SK-N-MC (cell line): ENCODE measurements at regions not wholly inside any gene's neighbourhood (a gene's known extent, or its start where the extent isn't known, plus 50 kb on each side); places are given as distances from the start of the nearest gene placed in this dataset.
"Not testable (repeated sequence)": the region's sequence is repeated elsewhere in the genome, so short reads cannot be mapped to it uniquely, and the experiment has no call there.

ENCODE experiments used
- DNase-seq: peaks from one replicate; pipeline ENCODE4 v3.0.0-alpha.2; 2011; ENCODE audit warnings: low read depth, low spot score
- H3K27ac ChIP-seq: fragments of 200-600 bp; sonication (generic); 2 replicates; pipeline ENCODE4 v1.5.1; 2016; ENCODE audit warnings: mixed run types
- H3K36me3 ChIP-seq: fragments of 200-600 bp; sonication (generic); 2 replicates; pipeline ENCODE4 v1.6.1; 2017; ENCODE audit warnings: antibody characterized with exemption, low read length, mixed read lengths; ENCODE audit not compliant: insufficient read depth
- H3K4me3 ChIP-seq: fragments of 200-600 bp; sonication (generic); 2 replicates; pipeline ENCODE4 v1.5.1; 2016
- H3K9ac ChIP-seq: fragments of 200-600 bp; sonication (generic); 2 replicates; pipeline ENCODE4 v1.8.0; 2017; ENCODE audit warnings: mixed run types, mixed read lengths; ENCODE audit not compliant: insufficient read length
- H3K9me3 ChIP-seq: fragments of 200-600 bp; sonication (generic); 2 replicates; pipeline ENCODE4 v1.6.1; 2017; ENCODE audit warnings: low read depth, mild to moderate bottlenecking, antibody characterized with exemption, low read length, moderate library complexity, mixed read lengths
- EZH2 ChIP-seq: fragments of 200-600 bp; sonication (generic); IDR thresholded peaks from one replicate; pipeline ENCODE4 v1.6.1; 2017; ENCODE audit warnings: antibody characterized with exemption
- FOXP2 ChIP-seq: optimal IDR thresholded peaks from 2 replicates; pipeline ENCODE3; 2011; ENCODE audit warnings: mild to moderate bottlenecking, moderate library complexity; ENCODE audit not compliant: insufficient read depth; ENCODE audit errors: extremely low read length, control extremely low read depth
- POLR2AphosphoS5 ChIP-seq: IDR thresholded peaks from 2 replicates; pipeline ENCODE4 v1.6.1; 2012; ENCODE audit warnings: mild to moderate bottlenecking, low read depth, low read length, borderline replicate concordance

GRCh38 chr2:111246620-111247061 lies 125.9 kb downstream of the BCL2L11 start:
- no peak for TF ChIP-seq EZH2
- no peak for TF ChIP-seq POLR2AphosphoS5
- TF ChIP-seq FOXP2 = no peak
- no peak overlapping the region for H3K4me3 ChIP-seq
- no peak overlapping the region for H3K27ac ChIP-seq
- H3K9me3 ChIP-seq = no peaks in the 10 kb centered on the region
- no peak for DNase-seq
- no peak overlapping the region for H3K9ac ChIP-seq
- H3K36me3 ChIP-seq = no peaks in the 10 kb centered on the region

- no peak for TF ChIP-seq POLR2AphosphoS5
- TF ChIP-seq EZH2 = no peak
- no peak for TF ChIP-seq FOXP2
- Histone ChIP-seq H3K36me3 (no peaks in the 10 kb centered on the region), H3K4me3 (no peak overlapping the region), H3K9ac (no peak overlapping the region), H3K9me3 (no peaks in the 10 kb centered on the region), H3K27ac (no peak overlapping the region)
- no peak for DNase-seq
Observed at GRCh38 chr2:111247491-111247890, 126.8 kb downstream of the BCL2L11 start.

GRCh38 chr2:111249806-111250205 lies 129.1 kb downstream of the BCL2L11 start:
- DNase-seq = no peak
- Histone ChIP-seq H3K9ac (no peak overlapping the region), H3K9me3 (no peaks in the 10 kb centered on the region), H3K4me3 (no peak overlapping the region), H3K27ac (no peak overlapping the region), H3K36me3 (no peaks in the 10 kb centered on the region)
- TF ChIP-seq POLR2AphosphoS5 (no peak), FOXP2 (no peak), EZH2 (no peak)

- Histone ChIP-seq H3K36me3 (no peaks in the 10 kb centered on the region), H3K9me3 (no peaks in the 10 kb centered on the region), H3K4me3 (no peak overlapping the region), H3K9ac (no peak overlapping the region), H3K27ac (no peak overlapping the region)
- DNase-seq = no peak
- TF ChIP-seq POLR2AphosphoS5 (no peak), EZH2 (no peak), FOXP2 (no peak)
Observed at GRCh38 chr2:111250448-111251030, 129.8 kb downstream of the BCL2L11 start.

GRCh38 chr2:111251711-111252110 lies 131.0 kb downstream of the BCL2L11 start:
- H3K27ac ChIP-seq = no peak overlapping the region
- H3K9me3 ChIP-seq = no peaks in the 10 kb centered on the region
- H3K9ac ChIP-seq = no peak overlapping the region
- no peak overlapping the region for H3K4me3 ChIP-seq
- no peaks in the 10 kb centered on the region for H3K36me3 ChIP-seq
- TF ChIP-seq POLR2AphosphoS5 (no peak), FOXP2 (no peak), EZH2 (no peak)
- DNase-seq = no peak

GRCh38 chr2:111252436-111252835 lies 131.7 kb downstream of the BCL2L11 start:
- no peak overlapping the region for H3K4me3 ChIP-seq
- TF ChIP-seq FOXP2 = no peak
- TF ChIP-seq POLR2AphosphoS5 = no peak
- TF ChIP-seq EZH2 = no peak
- DNase-seq = no peak
- no peak overlapping the region for H3K9ac ChIP-seq
- H3K9me3 ChIP-seq = no peaks in the 10 kb centered on the region
- no peaks in the 10 kb centered on the region for H3K36me3 ChIP-seq
- H3K27ac ChIP-seq = no peak overlapping the region

- not testable (repeated sequence) for H3K9ac ChIP-seq, H3K27ac ChIP-seq, DNase-seq, H3K36me3 ChIP-seq, H3K9me3 ChIP-seq, H3K4me3 ChIP-seq
Observed at GRCh38 chr2:111254916-111255315, 134.2 kb downstream of the BCL2L11 start.

GRCh38 chr2:111256628-111257027 lies 135.9 kb downstream of the BCL2L11 start:
- not testable (repeated sequence) for DNase-seq, H3K9ac ChIP-seq, H3K9me3 ChIP-seq, H3K27ac ChIP-seq, H3K36me3 ChIP-seq, H3K4me3 ChIP-seq

GRCh38 chr2:111257607-111258006 lies 136.9 kb downstream of the BCL2L11 start:
- not testable (repeated sequence) for DNase-seq, H3K27ac ChIP-seq, H3K36me3 ChIP-seq

GRCh38 chr2:111258318-111258717 lies 137.6 kb downstream of the BCL2L11 start:
- H3K9me3 ChIP-seq, H3K9ac ChIP-seq, H3K4me3 ChIP-seq, DNase-seq, H3K36me3 ChIP-seq, H3K27ac ChIP-seq: not testable (repeated sequence)

More at GRCh38 chr2:111257607-111258006, 136.9 kb downstream of the BCL2L11 start:
- not testable (repeated sequence) for H3K4me3 ChIP-seq, H3K9me3 ChIP-seq, H3K9ac ChIP-seq

GRCh38 chr2:111262627-111263379 lies 142.1 kb downstream of the BCL2L11 start:
- H3K36me3 ChIP-seq, H3K9me3 ChIP-seq, H3K27ac ChIP-seq, H3K4me3 ChIP-seq, H3K9ac ChIP-seq, DNase-seq: not testable (repeated sequence)

- not testable (repeated sequence) for DNase-seq, H3K4me3 ChIP-seq, H3K9ac ChIP-seq, H3K36me3 ChIP-seq, H3K9me3 ChIP-seq, H3K27ac ChIP-seq
Observed at GRCh38 chr2:111263380-111264017, 142.8 kb downstream of the BCL2L11 start.
